ENCODE measurements at regions not wholly inside any gene's neighbourhood (a gene's known extent, or its start where the extent isn't known, plus 50 kb on each side); places are given as distances from the start of the nearest gene placed in this dataset.

DNA sequence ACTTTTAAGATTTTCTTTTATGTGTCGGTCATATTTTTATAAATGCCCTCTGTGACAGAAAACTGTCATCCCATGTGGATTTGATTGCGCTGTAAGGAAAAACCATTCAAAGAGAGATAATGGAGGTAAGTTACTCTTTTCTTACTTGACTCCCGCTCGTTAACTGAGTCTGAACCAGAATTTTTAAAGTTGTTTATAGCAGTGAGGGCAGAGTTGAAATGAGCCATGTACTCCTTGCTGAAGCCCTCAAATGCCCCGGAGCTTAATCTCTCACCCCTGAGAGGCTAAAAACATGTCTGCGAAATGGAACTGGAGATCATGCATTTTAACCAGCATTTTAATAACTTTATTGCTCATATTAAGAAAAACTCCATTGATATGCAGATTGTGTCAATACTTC is 320.0 kb upstream of the SOX11 start:
- Histone ChIP-seq H3K9me3 (ENCODE audit: low read depth, low read length) (no peaks in the 10 kb centered on the region), H3K36me3 (ENCODE audit: insufficient read depth, low read length) (no peaks in the 10 kb centered on the region)
- TF ChIP-seq, protein P1, sequence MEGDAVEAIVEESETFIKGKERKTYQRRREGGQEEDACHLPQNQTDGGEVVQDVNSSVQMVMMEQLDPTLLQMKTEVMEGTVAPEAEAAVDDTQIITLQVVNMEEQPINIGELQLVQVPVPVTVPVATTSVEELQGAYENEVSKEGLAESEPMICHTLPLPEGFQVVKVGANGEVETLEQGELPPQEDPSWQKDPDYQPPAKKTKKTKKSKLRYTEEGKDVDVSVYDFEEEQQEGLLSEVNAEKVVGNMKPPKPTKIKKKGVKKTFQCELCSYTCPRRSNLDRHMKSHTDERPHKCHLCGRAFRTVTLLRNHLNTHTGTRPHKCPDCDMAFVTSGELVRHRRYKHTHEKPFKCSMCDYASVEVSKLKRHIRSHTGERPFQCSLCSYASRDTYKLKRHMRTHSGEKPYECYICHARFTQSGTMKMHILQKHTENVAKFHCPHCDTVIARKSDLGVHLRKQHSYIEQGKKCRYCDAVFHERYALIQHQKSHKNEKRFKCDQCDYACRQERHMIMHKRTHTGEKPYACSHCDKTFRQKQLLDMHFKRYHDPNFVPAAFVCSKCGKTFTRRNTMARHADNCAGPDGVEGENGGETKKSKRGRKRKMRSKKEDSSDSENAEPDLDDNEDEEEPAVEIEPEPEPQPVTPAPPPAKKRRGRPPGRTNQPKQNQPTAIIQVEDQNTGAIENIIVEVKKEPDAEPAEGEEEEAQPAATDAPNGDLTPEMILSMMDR (IDR thresholded peaks at IDR 0.05; ENCODE audit: extremely low read depth, low read depth, low read length) = no peak

DNA sequence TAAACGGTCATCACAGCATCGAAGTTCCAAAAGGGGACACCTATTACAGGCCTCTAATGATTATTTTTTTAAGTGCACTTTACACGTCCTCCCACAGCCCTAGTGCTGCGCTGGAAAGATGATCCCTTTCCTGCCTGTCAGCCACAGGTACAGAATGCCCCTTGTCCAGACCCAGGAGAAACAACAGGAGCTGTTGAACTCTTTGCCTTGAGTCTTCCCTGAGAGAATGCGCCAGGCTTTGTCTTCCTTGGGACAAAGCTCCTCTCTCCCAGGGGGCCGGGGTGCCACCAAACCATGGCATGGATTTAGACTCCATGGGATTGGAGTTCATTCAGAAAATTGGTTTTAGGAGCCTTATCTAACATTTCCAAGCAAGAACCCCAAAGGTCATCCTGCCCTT is 319.0 kb upstream of the SOX11 start:
- Histone ChIP-seq H3K27me3 (ENCODE audit: insufficient read depth, low read length) (no peaks in the 10 kb centered on the region), H4K20me1 (ENCODE audit: insufficient read depth, low read length) (no peaks in the 10 kb centered on the region), H3K9me3 (ENCODE audit: low read depth, low read length) (no peaks in the 10 kb centered on the region), H3K4me3 (ENCODE audit: insufficient read depth, low read length) (no peak overlapping the region), H3K36me3 (ENCODE audit: insufficient read depth, low read length) (no peaks in the 10 kb centered on the region), H3K27ac (ENCODE audit: low read depth, low read length) (no peak overlapping the region), H3K4me1 (ENCODE audit: insufficient read depth, low read length) (no peaks in the 10 kb centered on the region), H3K4me2 (ENCODE audit: insufficient read depth, low read length) (no peak overlapping the region), H3K79me2 (ENCODE audit: insufficient read depth, low read length) (no peaks in the 10 kb centered on the region), H2AFZ (ENCODE audit: low read length) (no peak overlapping the region)
- DNase-seq (ENCODE audit: insufficient read length, low spot score, missing footprints) = no peak
- TF ChIP-seq, protein P1 (IDR thresholded peaks at IDR 0.05; ENCODE audit: extremely low read depth, low read depth, low read length) = no peak

More for the DNA sequence above, 320.0 kb upstream of the SOX11 start:
- Histone ChIP-seq H3K79me2 (ENCODE audit: insufficient read depth, low read length) (no peaks in the 10 kb centered on the region), H3K4me1 (ENCODE audit: insufficient read depth, low read length) (no peaks in the 10 kb centered on the region), H2AFZ (ENCODE audit: low read length) (no peak overlapping the region), H4K20me1 (ENCODE audit: insufficient read depth, low read length) (no peaks in the 10 kb centered on the region), H3K4me3 (ENCODE audit: insufficient read depth, low read length) (no peak overlapping the region), H3K27me3 (ENCODE audit: insufficient read depth, low read length) (no peaks in the 10 kb centered on the region), H3K4me2 (ENCODE audit: insufficient read depth, low read length) (no peak overlapping the region), H3K27ac (ENCODE audit: low read depth, low read length) (no peak overlapping the region)
- DNase-seq (ENCODE audit: insufficient read length, low spot score, missing footprints) = no peak

DNA sequence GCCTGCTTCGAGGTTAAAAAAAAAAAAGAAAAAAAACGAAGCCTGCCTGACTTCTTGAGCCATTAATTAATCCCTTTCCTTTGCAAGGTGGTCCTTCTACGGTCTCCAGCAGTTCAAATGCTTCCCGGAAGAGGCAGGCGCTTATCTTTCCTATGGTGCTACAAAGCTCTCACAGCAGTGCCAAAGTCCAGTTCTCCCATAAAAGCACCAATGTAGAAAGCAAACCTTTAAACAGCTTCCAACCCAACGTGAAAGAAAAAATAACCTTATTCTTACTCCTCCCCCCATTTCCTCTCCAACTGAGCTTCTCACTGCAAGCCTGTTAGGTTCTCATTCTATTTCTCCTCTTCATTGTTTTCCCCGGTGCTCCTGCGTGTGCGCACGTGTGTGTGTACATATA is 317.4 kb upstream of the SOX11 start:
- TF ChIP-seq, protein P1 (IDR thresholded peaks at IDR 0.05; ENCODE audit: extremely low read depth, low read depth, low read length) = no peak
- no peak overlapping the region for H3K4me3 ChIP-seq (ENCODE audit: insufficient read depth, low read length)
- no peaks in the 10 kb centered on the region for H3K9me3 ChIP-seq (ENCODE audit: low read depth, low read length)
- no peaks in the 10 kb centered on the region for H3K4me1 ChIP-seq (ENCODE audit: insufficient read depth, low read length)
- no peak overlapping the region for H3K4me2 ChIP-seq (ENCODE audit: insufficient read depth, low read length)
- no peaks in the 10 kb centered on the region for H3K79me2 ChIP-seq (ENCODE audit: insufficient read depth, low read length)
- no peak overlapping the region for H3K27ac ChIP-seq (ENCODE audit: low read depth, low read length)
- no peak overlapping the region for H2AFZ ChIP-seq (ENCODE audit: low read length)
- no peak for DNase-seq (ENCODE audit: insufficient read length, low spot score, missing footprints)
- H3K36me3 ChIP-seq (ENCODE audit: insufficient read depth, low read length) = no peaks in the 10 kb centered on the region
- no peaks in the 10 kb centered on the region for H3K27me3 ChIP-seq (ENCODE audit: insufficient read depth, low read length)
- no peaks in the 10 kb centered on the region for H4K20me1 ChIP-seq (ENCODE audit: insufficient read depth, low read length)

DNA sequence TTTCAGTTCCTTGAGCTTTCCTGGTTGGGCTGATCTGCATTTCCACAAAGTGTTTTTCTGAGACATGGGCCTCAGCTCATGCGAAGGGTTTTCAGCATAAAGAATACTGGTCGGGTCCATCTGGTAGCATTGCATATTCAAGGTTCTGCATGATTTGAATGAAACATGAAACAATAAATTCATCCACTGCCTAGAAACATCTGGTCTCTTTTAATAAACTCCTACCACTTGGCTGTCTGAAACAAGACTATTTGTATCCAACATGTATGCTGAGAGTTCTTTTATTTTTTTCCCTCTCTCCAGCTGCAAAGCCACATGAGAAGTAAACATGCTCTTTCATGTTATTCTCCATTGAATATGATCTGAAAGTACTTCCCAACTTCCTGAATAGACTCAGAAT is 314.9 kb upstream of the SOX11 start:
- Histone ChIP-seq H3K27me3 (ENCODE audit: insufficient read depth, low read length) (no peaks in the 10 kb centered on the region), H3K4me3 (ENCODE audit: insufficient read depth, low read length) (no peak overlapping the region), H2AFZ (ENCODE audit: low read length) (no peak overlapping the region), H3K79me2 (ENCODE audit: insufficient read depth, low read length) (no peaks in the 10 kb centered on the region), H4K20me1 (ENCODE audit: insufficient read depth, low read length) (no peaks in the 10 kb centered on the region), H3K36me3 (ENCODE audit: insufficient read depth, low read length) (no peaks in the 10 kb centered on the region), H3K4me1 (ENCODE audit: insufficient read depth, low read length) (no peaks in the 10 kb centered on the region), H3K9me3 (ENCODE audit: low read depth, low read length) (no peaks in the 10 kb centered on the region), H3K4me2 (ENCODE audit: insufficient read depth, low read length) (no peak overlapping the region), H3K27ac (ENCODE audit: low read depth, low read length) (no peak overlapping the region)
- TF ChIP-seq, protein P1 (IDR thresholded peaks at IDR 0.05; ENCODE audit: extremely low read depth, low read depth, low read length) = no peak
- no peak for DNase-seq (ENCODE audit: insufficient read length, low spot score, missing footprints)
